B cell (primary cell): ENCODE measurements at regions not wholly inside any gene's neighbourhood (a gene's known extent, or its start where the extent isn't known, plus 50 kb on each side); places are given as distances from the start of the nearest gene placed in this dataset.

Experiments used
- EZH2 ChIP-seq: IDR thresholded peaks from 2 replicates; pipeline ENCODE4 v1.6.1; 2012; ENCODE audit warnings: borderline replicate concordance, low read depth, mild to moderate bottlenecking, moderate library complexity, low read length; ENCODE audit not compliant: insufficient read depth, poor library complexity, severe bottlenecking
- TF ChIP-seq, protein P1 (sequence below): fragments of 200-600 bp; IDR thresholded peaks from one replicate; pipeline ENCODE4 v1.8.0; 2022; ENCODE audit warnings: antibody characterized with exemption, mild to moderate bottlenecking

DNA sequence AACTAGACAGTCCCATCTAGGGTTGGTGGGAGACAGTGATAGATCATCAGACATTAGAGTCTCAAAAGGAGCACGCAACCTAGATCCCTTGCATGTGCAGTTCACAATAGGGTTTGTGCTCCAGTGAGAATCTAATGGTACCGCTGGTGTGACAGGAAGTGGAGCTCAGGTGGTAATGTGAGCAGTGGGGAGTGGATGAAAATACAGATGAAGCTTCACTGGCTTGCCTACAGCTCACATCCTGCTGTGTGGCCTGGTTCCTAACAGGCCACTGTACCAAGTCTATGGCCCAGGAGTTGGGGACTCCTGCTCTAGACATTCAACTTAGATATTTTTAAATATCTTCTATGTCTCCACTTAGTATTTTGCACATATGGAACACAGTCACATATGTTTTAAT lies 231.1 kb upstream of the NRIP1 start:
- TF ChIP-seq, protein P1, sequence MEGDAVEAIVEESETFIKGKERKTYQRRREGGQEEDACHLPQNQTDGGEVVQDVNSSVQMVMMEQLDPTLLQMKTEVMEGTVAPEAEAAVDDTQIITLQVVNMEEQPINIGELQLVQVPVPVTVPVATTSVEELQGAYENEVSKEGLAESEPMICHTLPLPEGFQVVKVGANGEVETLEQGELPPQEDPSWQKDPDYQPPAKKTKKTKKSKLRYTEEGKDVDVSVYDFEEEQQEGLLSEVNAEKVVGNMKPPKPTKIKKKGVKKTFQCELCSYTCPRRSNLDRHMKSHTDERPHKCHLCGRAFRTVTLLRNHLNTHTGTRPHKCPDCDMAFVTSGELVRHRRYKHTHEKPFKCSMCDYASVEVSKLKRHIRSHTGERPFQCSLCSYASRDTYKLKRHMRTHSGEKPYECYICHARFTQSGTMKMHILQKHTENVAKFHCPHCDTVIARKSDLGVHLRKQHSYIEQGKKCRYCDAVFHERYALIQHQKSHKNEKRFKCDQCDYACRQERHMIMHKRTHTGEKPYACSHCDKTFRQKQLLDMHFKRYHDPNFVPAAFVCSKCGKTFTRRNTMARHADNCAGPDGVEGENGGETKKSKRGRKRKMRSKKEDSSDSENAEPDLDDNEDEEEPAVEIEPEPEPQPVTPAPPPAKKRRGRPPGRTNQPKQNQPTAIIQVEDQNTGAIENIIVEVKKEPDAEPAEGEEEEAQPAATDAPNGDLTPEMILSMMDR, result no peak
- no peak for TF ChIP-seq EZH2
